Fibroblast of lung (primary cell): ENCODE measurements at regions not wholly inside any gene's neighbourhood (a gene's known extent, or its start where the extent isn't known, plus 50 kb on each side); places are given as distances from the start of the nearest gene placed in this dataset.

ENCODE experiments used
- DNase-seq, 2 donors: peaks; one replicate each; pipeline versions ENCODE4 v3.0.0 to v3.0.0-alpha.2; 2010; ENCODE audit warnings: low read depth in 2 of 2
- H2AFZ ChIP-seq: 2 replicates; pipeline ENCODE4 v1.5.1; 2012; ENCODE audit warnings: low read length, control low read depth, inconsistent platforms
- H3K27ac ChIP-seq: 2 replicates; pipeline ENCODE4 v1.5.1; 2011; ENCODE audit warnings: low read length, control low read depth; ENCODE audit not compliant: insufficient read depth
- H3K27me3 ChIP-seq: 2 replicates; pipeline ENCODE4 v1.5.1; 2011; ENCODE audit warnings: mild to moderate bottlenecking, low read length; ENCODE audit not compliant: control insufficient read depth, insufficient read depth
- H3K36me3 ChIP-seq: 2 replicates; pipeline ENCODE4 v1.5.1; 2011; ENCODE audit warnings: low read length; ENCODE audit not compliant: control insufficient read depth, insufficient read depth
- H3K4me1 ChIP-seq: 2 replicates; pipeline ENCODE4 v1.5.1; 2011; ENCODE audit warnings: low read length; ENCODE audit not compliant: control insufficient read depth, insufficient read depth; ENCODE audit errors: extremely low read depth
- H3K4me2 ChIP-seq: 2 replicates; pipeline ENCODE4 v1.5.1; 2011; ENCODE audit warnings: low read length, control low read depth; ENCODE audit not compliant: insufficient read depth; ENCODE audit errors: extremely low read depth
- H3K4me3 ChIP-seq, 4 experiments: fragments of 200-600 bp in 1 of 4; sonication (generic) in 1 of 4; replicated peaks in 1 of 4; 2 replicates each; pipeline ENCODE4 v1.5.1; 2011 to 2016; ENCODE audit warnings: low read length in 4 of 4, low read depth in 3 of 4, mild to moderate bottlenecking in 3 of 4, control low read depth in 2 of 4, inconsistent platforms in 1 of 4, mixed read lengths in 1 of 4; ENCODE audit not compliant: insufficient read depth in 1 of 4; ENCODE audit errors: control extremely low read depth in 1 of 4
- H3K79me2 ChIP-seq: 2 replicates; pipeline ENCODE4 v1.5.1; 2012; ENCODE audit warnings: mild to moderate bottlenecking, low read length, inconsistent platforms; ENCODE audit not compliant: control insufficient read depth, insufficient read depth
- H3K9ac ChIP-seq: 2 replicates; pipeline ENCODE4 v1.5.1; 2011; ENCODE audit warnings: mild to moderate bottlenecking, low read length, control low read depth; ENCODE audit not compliant: insufficient read depth
- H3K9me3 ChIP-seq: 2 replicates; pipeline ENCODE4 v1.5.1; 2012; ENCODE audit warnings: low read depth, low read length; ENCODE audit not compliant: control insufficient read depth, insufficient read depth
- H4K20me1 ChIP-seq: 2 replicates; pipeline ENCODE4 v1.5.1; 2011; ENCODE audit warnings: low read length; ENCODE audit not compliant: control insufficient read depth, insufficient read depth; ENCODE audit errors: extremely low read depth
- CTCF ChIP-seq, 2 donors: IDR thresholded peaks in 1 of 2; conservative IDR thresholded peaks in 1 of 2; 1 replicate in 1 of 2; 2 replicates in 1 of 2; pipeline ENCODE4 v1.5.1; 2011 to 2012; ENCODE audit warnings: low read length in 2 of 2, control low read depth in 1 of 2, inconsistent platforms in 1 of 2, low read depth in 1 of 2, mild to moderate bottlenecking in 1 of 2
- EZH2 ChIP-seq: IDR thresholded peaks from 2 replicates; pipeline ENCODE4 v1.5.1; 2012; ENCODE audit warnings: low read length, control low read depth, mild to moderate bottlenecking; ENCODE audit errors: missing control alignments

- no peak overlapping the region for H3K9ac ChIP-seq
- no peaks in the 10 kb centered on the region for H3K36me3 ChIP-seq
- no peak for DNase-seq
- no peaks in the 10 kb centered on the region for H3K27me3 ChIP-seq
- no peak overlapping the region for H3K4me2 ChIP-seq
- H3K4me3 ChIP-seq: no peak overlapping the region
- no peaks in the 10 kb centered on the region for H3K4me1 ChIP-seq
- TF ChIP-seq EZH2 (no peak), CTCF (conservative IDR thresholded peaks at IDR 0.05 in 1 of 2, IDR thresholded peaks at IDR 0.05 in 1 of 2; ENCODE audit: low read depth in 1 of 2, low read length in 2 of 2) (no peak)
- no peaks in the 10 kb centered on the region for H3K79me2 ChIP-seq
- no peak overlapping the region for H3K27ac ChIP-seq
- no peaks in the 10 kb centered on the region for H3K9me3 ChIP-seq
- no peak overlapping the region for H2AFZ ChIP-seq
- H4K20me1 ChIP-seq: no peaks in the 10 kb centered on the region
These were observed 119.5 kb upstream of the UNC5B start for GRCh38 chr10:71092812-71093401.

GRCh38 chr10:71093531-71093930 lies 118.8 kb upstream of the UNC5B start:
- TF ChIP-seq EZH2 (no peak), CTCF (conservative IDR thresholded peaks at IDR 0.05 in 1 of 2, IDR thresholded peaks at IDR 0.05 in 1 of 2; ENCODE audit: low read depth in 1 of 2, low read length in 2 of 2) (no peak)
- Histone ChIP-seq H3K4me2 (no peak overlapping the region), H4K20me1 (no peaks in the 10 kb centered on the region), H3K9me3 (no peaks in the 10 kb centered on the region), H3K27ac (no peak overlapping the region), H3K4me3 (no peak overlapping the region), H3K36me3 (no peaks in the 10 kb centered on the region), H3K27me3 (no peaks in the 10 kb centered on the region), H3K4me1 (no peaks in the 10 kb centered on the region), H3K9ac (no peak overlapping the region), H3K79me2 (no peaks in the 10 kb centered on the region), H2AFZ (no peak overlapping the region)
- no peak for DNase-seq

GRCh38 chr10:71094712-71095390 lies 117.5 kb upstream of the UNC5B start:
- Histone ChIP-seq H4K20me1 (no peaks in the 10 kb centered on the region), H2AFZ (no peak overlapping the region), H3K9me3 (no peaks in the 10 kb centered on the region), H3K79me2 (no peaks in the 10 kb centered on the region), H3K4me2 (no peak overlapping the region), H3K9ac (no peak overlapping the region), H3K27me3 (no peaks in the 10 kb centered on the region), H3K4me1 (no peaks in the 10 kb centered on the region), H3K36me3 (no peaks in the 10 kb centered on the region), H3K4me3 (no peak overlapping the region), H3K27ac (no peak overlapping the region)
- DNase-seq: peak in 1 of 2 donors; percentile 11
- TF ChIP-seq CTCF (conservative IDR thresholded peaks at IDR 0.05 in 1 of 2, IDR thresholded peaks at IDR 0.05 in 1 of 2; ENCODE audit: low read depth in 1 of 2, low read length in 2 of 2) (no peak), EZH2 (no peak)
